Spleen (tissue), 7 donors: ENCODE measurements at regions not wholly inside any gene's neighbourhood (a gene's known extent, or its start where the extent isn't known, plus 50 kb on each side); places are given as distances from the start of the nearest gene placed in this dataset.

ENCODE experiments used
- POLR2A ChIP-seq, 3 donors: fragments of 450-650 bp; IDR thresholded peaks; one replicate each; pipeline ENCODE4 v1.5.1; 2017; ENCODE audit warnings: antibody characterized with exemption in 3 of 3, mild to moderate bottlenecking in 1 of 3
- POLR2AphosphoS5 ChIP-seq, 3 donors: sonication (generic); formaldehyde crosslinking; IDR thresholded peaks; one replicate each; pipeline ENCODE4 v1.5.1; 2017; ENCODE audit warnings: antibody characterized with exemption in 3 of 3
- TF ChIP-seq, protein P1 (sequence below), 11 experiments: fragments of 200-600 bp in 7 of 11; fragments of 450-650 bp in 4 of 11; sonication (generic) in 4 of 11; IDR thresholded peaks in 8 of 11; conservative IDR thresholded peaks in 3 of 11; 1 replicate in 7 of 11; 2 replicates in 4 of 11; pipeline versions ENCODE4 v1.4.0 to v1.8.0; 2016 to 2021; ENCODE audit warnings: antibody characterized with exemption in 11 of 11, inconsistent platforms in 4 of 11, mild to moderate bottlenecking in 1 of 11
- donor health status: DM: no; HTN: no; CAD: no; lungs with moderate emphysema.
- donor health status: DM: no; HTN: no; CAD: no.
- donor health status: DM: no; HTN: no; CAD: no.

DNA sequence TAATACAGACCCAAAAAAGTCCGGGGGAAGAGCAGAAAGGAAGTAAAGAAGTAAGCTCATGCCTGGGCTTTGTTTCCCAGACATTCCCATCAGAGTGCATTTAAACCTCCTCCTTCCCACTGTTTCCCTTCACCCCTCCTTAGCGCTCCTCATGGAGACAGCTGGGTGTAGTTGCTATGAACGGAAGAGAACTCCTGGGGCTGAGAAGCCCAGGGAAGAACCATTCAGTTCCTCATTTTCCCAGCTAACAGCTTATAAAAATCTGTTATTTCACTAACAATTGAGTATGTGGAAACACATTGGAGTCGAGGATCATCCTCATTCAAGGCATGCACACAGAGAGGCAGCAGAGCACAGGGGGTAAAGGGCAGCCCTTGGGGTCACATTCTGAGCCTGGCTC is 299.3 kb downstream of the SHQ1 start:
- TF ChIP-seq, protein P1, sequence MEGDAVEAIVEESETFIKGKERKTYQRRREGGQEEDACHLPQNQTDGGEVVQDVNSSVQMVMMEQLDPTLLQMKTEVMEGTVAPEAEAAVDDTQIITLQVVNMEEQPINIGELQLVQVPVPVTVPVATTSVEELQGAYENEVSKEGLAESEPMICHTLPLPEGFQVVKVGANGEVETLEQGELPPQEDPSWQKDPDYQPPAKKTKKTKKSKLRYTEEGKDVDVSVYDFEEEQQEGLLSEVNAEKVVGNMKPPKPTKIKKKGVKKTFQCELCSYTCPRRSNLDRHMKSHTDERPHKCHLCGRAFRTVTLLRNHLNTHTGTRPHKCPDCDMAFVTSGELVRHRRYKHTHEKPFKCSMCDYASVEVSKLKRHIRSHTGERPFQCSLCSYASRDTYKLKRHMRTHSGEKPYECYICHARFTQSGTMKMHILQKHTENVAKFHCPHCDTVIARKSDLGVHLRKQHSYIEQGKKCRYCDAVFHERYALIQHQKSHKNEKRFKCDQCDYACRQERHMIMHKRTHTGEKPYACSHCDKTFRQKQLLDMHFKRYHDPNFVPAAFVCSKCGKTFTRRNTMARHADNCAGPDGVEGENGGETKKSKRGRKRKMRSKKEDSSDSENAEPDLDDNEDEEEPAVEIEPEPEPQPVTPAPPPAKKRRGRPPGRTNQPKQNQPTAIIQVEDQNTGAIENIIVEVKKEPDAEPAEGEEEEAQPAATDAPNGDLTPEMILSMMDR (IDR thresholded peaks at IDR 0.05 in 8 of 11, conservative IDR thresholded peaks at IDR 0.05 in 3 of 11), result no peak
- no peak for TF ChIP-seq POLR2A (IDR thresholded peaks at IDR 0.05)
- no peak for TF ChIP-seq POLR2AphosphoS5 (IDR thresholded peaks at IDR 0.05)
